Liver (tissue), 8 donors: ENCODE measurements at regions not wholly inside any gene's neighbourhood (a gene's known extent, or its start where the extent isn't known, plus 50 kb on each side); places are given as distances from the start of the nearest gene placed in this dataset.
A peak's percentile ranks its signal among the peaks of the same experiment; 100 is the strongest.

ENCODE experiments used
- DNase-seq: peaks from one replicate; pipeline ENCODE4 v3.0.0-alpha.2; 2017; ENCODE audit warnings: low spot score
- H3K27ac ChIP-seq, 2 donors: one replicate each; pipeline ENCODE4 v1.7.0; 2013; ENCODE audit warnings: inconsistent platforms in 2 of 2, low read length in 2 of 2, control low read depth in 1 of 2, low read depth in 1 of 2, mild to moderate bottlenecking in 1 of 2
- H3K27me3 ChIP-seq, 4 donors: one replicate each; pipeline versions ENCODE4 v1.6.1 to v1.7.0; 2013; ENCODE audit warnings: low read length in 3 of 4, inconsistent platforms in 1 of 4, mild to moderate bottlenecking in 1 of 4, moderate library complexity in 1 of 4; ENCODE audit not compliant: control insufficient read depth in 4 of 4, insufficient read depth in 4 of 4
- H3K36me3 ChIP-seq, 4 donors: one replicate each; pipeline versions ENCODE4 v1.6.1 to v1.7.0; 2013; ENCODE audit warnings: low read length in 3 of 4, mild to moderate bottlenecking in 3 of 4, low read depth in 1 of 4, moderate library complexity in 1 of 4; ENCODE audit not compliant: control insufficient read depth in 4 of 4, insufficient read depth in 3 of 4
- H3K4me1 ChIP-seq, 4 donors: one replicate each; pipeline versions ENCODE4 v1.6.1 to v1.7.0; 2013; ENCODE audit warnings: low read length in 3 of 4, mild to moderate bottlenecking in 3 of 4, moderate library complexity in 1 of 4; ENCODE audit not compliant: control insufficient read depth in 4 of 4, insufficient read depth in 4 of 4
- H3K4me3 ChIP-seq, 3 donors: one replicate each; pipeline versions ENCODE4 v1.6.1 to v1.7.0; 2013; ENCODE audit warnings: low read length in 3 of 3, control low read depth in 1 of 3, low read depth in 1 of 3, mild to moderate bottlenecking in 1 of 3
- H3K9ac ChIP-seq, 2 donors: one replicate each; pipeline ENCODE4 v1.7.0; 2013; ENCODE audit warnings: low read length in 2 of 2, mild to moderate bottlenecking in 2 of 2, moderate library complexity in 2 of 2, control low read depth in 1 of 2, low read depth in 1 of 2
- H3K9me3 ChIP-seq, 4 donors: one replicate each; pipeline versions ENCODE4 v1.6.1 to v1.7.0; 2013; ENCODE audit warnings: low read length in 3 of 4; ENCODE audit not compliant: control insufficient read depth in 4 of 4
- ATF3 ChIP-seq: IDR thresholded peaks from 2 replicates; pipeline ENCODE4 v1.6.1; 2016; ENCODE audit warnings: antibody characterized with exemption
- CTCF ChIP-seq: fragments of 150-350 bp; IDR thresholded peaks from 2 replicates; pipeline ENCODE4 v1.5.1; 2017; ENCODE audit warnings: improper control_type of control experiment, low read depth, low read length; ENCODE audit not compliant: missing input control
- EGR1 ChIP-seq, 2 donors: IDR thresholded peaks; 2 replicates each; pipeline ENCODE4 v1.6.1; 2016 to 2018; ENCODE audit warnings: antibody characterized with exemption in 2 of 2, low read depth in 2 of 2
- FOXA1 ChIP-seq: IDR thresholded peaks from 2 replicates; pipeline ENCODE4 v1.6.1; 2016; ENCODE audit warnings: antibody characterized with exemption
- FOXA2 ChIP-seq: IDR thresholded peaks from 2 replicates; pipeline ENCODE4 v1.6.1; 2016; ENCODE audit warnings: antibody characterized with exemption
- GABPA ChIP-seq, 2 donors: IDR thresholded peaks in 1 of 2; conservative IDR thresholded peaks in 1 of 2; 2 replicates each; pipeline ENCODE4 v1.6.1; 2016; ENCODE audit warnings: antibody characterized with exemption in 2 of 2, mild to moderate bottlenecking in 1 of 2, moderate library complexity in 1 of 2
- HNF4A ChIP-seq, 2 donors: conservative IDR thresholded peaks; 2 replicates each; pipeline ENCODE4 v1.6.1; 2016; ENCODE audit warnings: antibody characterized with exemption in 2 of 2, mild to moderate bottlenecking in 2 of 2
- HNF4G ChIP-seq: IDR thresholded peaks from 2 replicates; pipeline ENCODE4 v1.6.1; 2016; ENCODE audit warnings: antibody characterized with exemption
- JUND ChIP-seq, 2 donors: IDR thresholded peaks; 2 replicates each; pipeline ENCODE4 v1.6.1; 2016; ENCODE audit warnings: antibody characterized with exemption in 2 of 2
- MAX ChIP-seq: IDR thresholded peaks from 2 replicates; pipeline ENCODE4 v1.6.1; 2016; ENCODE audit warnings: antibody characterized with exemption
- NR2F2 ChIP-seq: IDR thresholded peaks from 2 replicates; pipeline ENCODE4 v1.6.1; 2016; ENCODE audit warnings: antibody characterized with exemption
- RAD21 ChIP-seq, 2 donors: IDR thresholded peaks; 2 replicates each; pipeline ENCODE4 v1.6.1; 2016; ENCODE audit warnings: antibody characterized with exemption in 2 of 2, mild to moderate bottlenecking in 2 of 2
- REST ChIP-seq: IDR thresholded peaks from 2 replicates; pipeline ENCODE4 v1.6.1; 2016; ENCODE audit warnings: antibody characterized with exemption, mild to moderate bottlenecking
- RXRA ChIP-seq, 2 donors: IDR thresholded peaks; 2 replicates each; pipeline ENCODE4 v1.6.1; 2017 to 2018; ENCODE audit warnings: antibody characterized with exemption in 2 of 2, mild to moderate bottlenecking in 1 of 2
- SP1 ChIP-seq: IDR thresholded peaks from 2 replicates; pipeline ENCODE4 v1.6.1; 2018; ENCODE audit warnings: antibody characterized with exemption, mild to moderate bottlenecking
- TAF1 ChIP-seq: conservative IDR thresholded peaks from 2 replicates; pipeline ENCODE4 v1.6.1; 2016; ENCODE audit warnings: antibody characterized with exemption, mild to moderate bottlenecking
- YY1 ChIP-seq: IDR thresholded peaks from 2 replicates; pipeline ENCODE4 v1.6.1; 2016; ENCODE audit warnings: antibody characterized with exemption, mild to moderate bottlenecking
- ZBTB33 ChIP-seq: IDR thresholded peaks from 2 replicates; pipeline ENCODE4 v1.6.1; 2016; ENCODE audit warnings: antibody characterized with exemption
- WGBS: extraction: QIAGEN DNeasy Blood & Tissue Kit; methylation state at CpG from one replicate; pipeline ENCODE4 v1.1.7; 2013; 5-methylcytosine and 5-hydroxymethylcytosine counted together
- donor health status: healthy.
- donor health status: healthy.
- donor health status: healthy.
- donor health status: healthy.
- donor health status: healthy.

GRCh38 chr1:220962031-220962751 is 82.9 kb downstream of the HLX start:
- Histone ChIP-seq H3K4me1 (peaks cover 0 to 14% (median 0%) of the 10 kb centered on the region in 4 donors), H3K9ac (no peak overlapping the region), H3K9me3 (no peaks in the 10 kb centered on the region), H3K4me3 (no peak overlapping the region), H3K27ac (peak overlapping the region; percentile 88 to 93), H3K36me3 (no peaks in the 10 kb centered on the region), H3K27me3 (no peaks in the 10 kb centered on the region)
- no peak for DNase-seq
- 33% methylated on average over 1 of the region's 1 CpG for WGBS
- TF ChIP-seq REST (peak; percentile 52), CTCF (no peak), FOXA2 (peak; percentile 91), ATF3 (peak; percentile 93), ZBTB33 (peak; percentile 82), EGR1 (IDR thresholded peaks at IDR 0.05; ENCODE audit: low read depth in 2 of 2) (peak in 1 of 2 donors; percentile 75), GABPA (IDR thresholded peaks at IDR 0.05 in 1 of 2, conservative IDR thresholded peaks at IDR 0.05 in 1 of 2) (peak in 1 of 2 donors; percentile 55), HNF4A (conservative IDR thresholded peaks at IDR 0.05) (peak; percentile 93 to 97), JUND (IDR thresholded peaks at IDR 0.05) (peak; percentile 92 to 98), NR2F2 (peak; percentile 85), FOXA1 (peak; percentile 95), MAX (peak; percentile 96), RXRA (IDR thresholded peaks at IDR 0.05) (peak; percentile 85 to 91), TAF1 (no peak), YY1 (peak; percentile 84), RAD21 (IDR thresholded peaks at IDR 0.05) (peak; percentile 59 to 63), SP1 (peak; percentile 96), HNF4G (peak; percentile 80)
